ENCODE measurements at regions not wholly inside any gene's neighbourhood (a gene's known extent, or its start where the extent isn't known, plus 50 kb on each side); places are given as distances from the start of the nearest gene placed in this dataset.

DNA sequence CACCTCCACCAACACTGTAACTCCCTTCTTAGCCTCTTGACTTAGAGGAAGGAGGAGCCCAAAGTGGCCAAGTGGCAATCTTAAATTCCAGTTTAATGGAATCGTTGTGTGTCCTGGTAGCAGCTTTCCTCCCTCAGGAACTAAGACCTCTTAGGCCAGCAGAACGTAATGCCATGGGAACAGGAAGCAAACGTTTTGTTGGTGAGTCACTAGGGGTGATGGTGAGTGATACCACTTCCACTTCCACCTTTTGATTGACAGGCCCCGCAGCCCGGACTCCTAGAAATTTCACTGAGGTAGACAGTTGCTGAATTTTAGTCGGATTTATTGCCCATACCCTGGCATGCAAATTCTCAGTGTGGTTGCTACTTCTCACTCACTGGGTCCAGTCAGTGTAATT, 94.2 kb upstream of the FBN2 start:
- no peak for ATAC-seq
- no peak for DNase-seq (ENCODE audit: low read depth, low spot score)
- TF ChIP-seq SIN3A (IDR thresholded peaks at IDR 0.05; ENCODE audit: borderline replicate concordance, insufficient read depth, low read depth, low read length): no peak
- no peak for TF ChIP-seq TCF7L2 (IDR thresholded peaks at IDR 0.05; ENCODE audit: low read depth, low read length)
- TF ChIP-seq, protein P1, sequence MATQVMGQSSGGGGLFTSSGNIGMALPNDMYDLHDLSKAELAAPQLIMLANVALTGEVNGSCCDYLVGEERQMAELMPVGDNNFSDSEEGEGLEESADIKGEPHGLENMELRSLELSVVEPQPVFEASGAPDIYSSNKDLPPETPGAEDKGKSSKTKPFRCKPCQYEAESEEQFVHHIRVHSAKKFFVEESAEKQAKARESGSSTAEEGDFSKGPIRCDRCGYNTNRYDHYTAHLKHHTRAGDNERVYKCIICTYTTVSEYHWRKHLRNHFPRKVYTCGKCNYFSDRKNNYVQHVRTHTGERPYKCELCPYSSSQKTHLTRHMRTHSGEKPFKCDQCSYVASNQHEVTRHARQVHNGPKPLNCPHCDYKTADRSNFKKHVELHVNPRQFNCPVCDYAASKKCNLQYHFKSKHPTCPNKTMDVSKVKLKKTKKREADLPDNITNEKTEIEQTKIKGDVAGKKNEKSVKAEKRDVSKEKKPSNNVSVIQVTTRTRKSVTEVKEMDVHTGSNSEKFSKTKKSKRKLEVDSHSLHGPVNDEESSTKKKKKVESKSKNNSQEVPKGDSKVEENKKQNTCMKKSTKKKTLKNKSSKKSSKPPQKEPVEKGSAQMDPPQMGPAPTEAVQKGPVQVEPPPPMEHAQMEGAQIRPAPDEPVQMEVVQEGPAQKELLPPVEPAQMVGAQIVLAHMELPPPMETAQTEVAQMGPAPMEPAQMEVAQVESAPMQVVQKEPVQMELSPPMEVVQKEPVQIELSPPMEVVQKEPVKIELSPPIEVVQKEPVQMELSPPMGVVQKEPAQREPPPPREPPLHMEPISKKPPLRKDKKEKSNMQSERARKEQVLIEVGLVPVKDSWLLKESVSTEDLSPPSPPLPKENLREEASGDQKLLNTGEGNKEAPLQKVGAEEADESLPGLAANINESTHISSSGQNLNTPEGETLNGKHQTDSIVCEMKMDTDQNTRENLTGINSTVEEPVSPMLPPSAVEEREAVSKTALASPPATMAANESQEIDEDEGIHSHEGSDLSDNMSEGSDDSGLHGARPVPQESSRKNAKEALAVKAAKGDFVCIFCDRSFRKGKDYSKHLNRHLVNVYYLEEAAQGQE (IDR thresholded peaks at IDR 0.05; ENCODE audit: insufficient read depth in 1 of 2, low read depth in 2 of 2, low read length in 1 of 2): no peak
- TF ChIP-seq, protein P2, sequence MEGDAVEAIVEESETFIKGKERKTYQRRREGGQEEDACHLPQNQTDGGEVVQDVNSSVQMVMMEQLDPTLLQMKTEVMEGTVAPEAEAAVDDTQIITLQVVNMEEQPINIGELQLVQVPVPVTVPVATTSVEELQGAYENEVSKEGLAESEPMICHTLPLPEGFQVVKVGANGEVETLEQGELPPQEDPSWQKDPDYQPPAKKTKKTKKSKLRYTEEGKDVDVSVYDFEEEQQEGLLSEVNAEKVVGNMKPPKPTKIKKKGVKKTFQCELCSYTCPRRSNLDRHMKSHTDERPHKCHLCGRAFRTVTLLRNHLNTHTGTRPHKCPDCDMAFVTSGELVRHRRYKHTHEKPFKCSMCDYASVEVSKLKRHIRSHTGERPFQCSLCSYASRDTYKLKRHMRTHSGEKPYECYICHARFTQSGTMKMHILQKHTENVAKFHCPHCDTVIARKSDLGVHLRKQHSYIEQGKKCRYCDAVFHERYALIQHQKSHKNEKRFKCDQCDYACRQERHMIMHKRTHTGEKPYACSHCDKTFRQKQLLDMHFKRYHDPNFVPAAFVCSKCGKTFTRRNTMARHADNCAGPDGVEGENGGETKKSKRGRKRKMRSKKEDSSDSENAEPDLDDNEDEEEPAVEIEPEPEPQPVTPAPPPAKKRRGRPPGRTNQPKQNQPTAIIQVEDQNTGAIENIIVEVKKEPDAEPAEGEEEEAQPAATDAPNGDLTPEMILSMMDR (IDR thresholded peaks at IDR 0.05): no peak
- TF ChIP-seq POLR2AphosphoS5 (IDR thresholded peaks at IDR 0.05; ENCODE audit: low read depth, low read length): no peak
- ChIA-PET POLR2A (no interaction called here), CTCF (no interaction called here)
- H3K9me3 ChIP-seq (ENCODE audit: control insufficient read depth, insufficient read depth, low read depth, low read length): no peaks in the 10 kb centered on the region
- in situ Hi-C loops (cut with HindIII; ENCODE audit: low pct_unique_long_range_greater_than_20kb, low sequenced_read_pairs) (no loop called here), intact Hi-C loops (cut with micrococcal nuclease; ENCODE audit: unreplicated experiment) (no loop called here)
- no peaks in the 10 kb centered on the region for H3K4me1 ChIP-seq (ENCODE audit: control insufficient read depth, insufficient read depth, low read length)
- no peak overlapping the region for H3K27ac ChIP-seq (ENCODE audit: low read length)
- H3K36me3 ChIP-seq (ENCODE audit: control insufficient read depth, insufficient read depth, low read length): no peaks in the 10 kb centered on the region
- BruUV-seq (replicated peaks): no TSS peak
- H3K27me3 ChIP-seq (ENCODE audit: control insufficient read depth, insufficient read depth, low read length): no peaks in the 10 kb centered on the region
- no peak overlapping the region for H3K4me3 ChIP-seq (ENCODE audit: low read depth in 2 of 2, low read length in 2 of 2)

DNA sequence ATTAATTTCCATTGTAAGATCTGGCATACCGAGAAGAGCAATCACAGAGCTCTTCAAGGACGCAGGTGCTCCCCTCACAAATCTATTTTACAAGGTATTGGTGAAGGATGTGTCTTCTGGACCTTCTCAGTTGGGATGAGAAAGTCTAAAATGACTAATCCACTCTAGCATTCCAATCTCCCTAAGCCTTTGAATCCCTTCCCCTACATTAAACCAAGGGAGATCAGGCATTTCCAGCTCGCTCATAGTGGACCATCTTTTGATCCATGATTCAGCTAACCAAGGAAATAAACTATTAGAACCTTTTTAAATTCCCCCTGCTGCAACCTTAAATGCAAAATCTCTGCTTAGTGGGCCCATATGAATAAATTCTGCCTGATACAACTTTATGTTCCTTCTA, 95.9 kb upstream of the FBN2 start:
- CTCF ChIA-PET: no interaction called here
- TF ChIP-seq, protein P1 (IDR thresholded peaks at IDR 0.05; ENCODE audit: insufficient read depth in 1 of 2, low read depth in 2 of 2, low read length in 1 of 2): no peak
- TF ChIP-seq, protein P2 (IDR thresholded peaks at IDR 0.05): no peak
- TF ChIP-seq POLR2AphosphoS5 (IDR thresholded peaks at IDR 0.05; ENCODE audit: low read depth, low read length): no peak
- TF ChIP-seq SIN3A (IDR thresholded peaks at IDR 0.05; ENCODE audit: borderline replicate concordance, insufficient read depth, low read depth, low read length): no peak
- TF ChIP-seq TCF7L2 (IDR thresholded peaks at IDR 0.05; ENCODE audit: low read depth, low read length): no peak
- POLR2A ChIA-PET: no interaction called here
- Histone ChIP-seq H3K4me1 (ENCODE audit: control insufficient read depth, insufficient read depth, low read length) (no peaks in the 10 kb centered on the region), H3K27ac (ENCODE audit: low read length) (no peak overlapping the region), H3K36me3 (ENCODE audit: control insufficient read depth, insufficient read depth, low read length) (no peaks in the 10 kb centered on the region), H3K4me3 (ENCODE audit: low read depth in 2 of 2, low read length in 2 of 2) (no peak overlapping the region), H3K27me3 (ENCODE audit: control insufficient read depth, insufficient read depth, low read length) (no peaks in the 10 kb centered on the region), H3K9me3 (ENCODE audit: control insufficient read depth, insufficient read depth, low read depth, low read length) (no peaks in the 10 kb centered on the region)
- intact Hi-C loops (cut with micrococcal nuclease; ENCODE audit: unreplicated experiment) (no loop called here), in situ Hi-C loops (cut with HindIII; ENCODE audit: low pct_unique_long_range_greater_than_20kb, low sequenced_read_pairs) (no loop called here)
- ATAC-seq (no peak), DNase-seq (ENCODE audit: low read depth, low spot score) (no peak)
- no TSS peak for BruUV-seq (replicated peaks)
